BE2C (cell line): ENCODE measurements at regions not wholly inside any gene's neighbourhood (a gene's known extent, or its start where the extent isn't known, plus 50 kb on each side); places are given as distances from the start of the nearest gene placed in this dataset.
A peak's percentile ranks its signal among the peaks of the same experiment; 100 is the strongest.

Experiments
- DNase-seq: peaks from one replicate; pipeline ENCODE4 v3.0.0-alpha.2; 2020
- H3K27me3 ChIP-seq: fragments of 250-450 bp; sonication (Bioruptor Pico); 2 replicates; pipeline ENCODE4 v1.5.1; 2020; ENCODE audit warnings: mild to moderate bottlenecking
- H3K36me3 ChIP-seq: fragments of 250-450 bp; sonication (Bioruptor Pico); 2 replicates; pipeline ENCODE4 v1.5.1; 2020; ENCODE audit warnings: mild to moderate bottlenecking
- H3K4me1 ChIP-seq: fragments of 250-450 bp; sonication (Bioruptor Pico); 2 replicates; pipeline ENCODE4 v1.5.1; 2020
- H3K4me3 ChIP-seq: 2 replicates; pipeline ENCODE4 v1.5.1; 2011; ENCODE audit warnings: low read depth, low read length
- H3K9me3 ChIP-seq: fragments of 250-450 bp; sonication (Bioruptor Pico); 2 replicates; pipeline ENCODE4 v1.5.1; 2020
- TF ChIP-seq, protein P1 (sequence below): IDR thresholded peaks from 2 replicates; pipeline ENCODE4 v1.5.1; 2012; ENCODE audit warnings: mild to moderate bottlenecking, low read depth, low read length

DNA sequence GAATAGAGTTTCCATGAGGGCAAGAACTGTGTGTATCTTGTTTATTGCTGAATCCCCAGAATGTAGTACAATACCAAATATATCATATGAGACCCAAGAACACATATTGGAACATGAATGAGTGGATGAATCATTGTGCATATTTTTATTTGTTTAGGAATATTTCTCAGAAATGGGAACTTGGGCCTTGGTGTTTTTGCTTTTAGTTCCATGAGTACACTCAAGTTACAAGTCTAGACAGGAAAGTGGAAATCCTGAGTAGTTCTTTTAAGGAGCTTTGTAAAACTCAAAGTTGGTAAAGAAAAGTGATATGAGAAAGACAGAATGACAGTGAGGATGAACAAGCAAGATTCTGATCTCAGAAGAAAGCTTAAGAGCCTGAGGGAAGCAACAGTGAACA is 647.0 kb downstream of the EFNA5 start:
- H3K27me3 ChIP-seq = no peaks in the 10 kb centered on the region
- TF ChIP-seq, protein P1, sequence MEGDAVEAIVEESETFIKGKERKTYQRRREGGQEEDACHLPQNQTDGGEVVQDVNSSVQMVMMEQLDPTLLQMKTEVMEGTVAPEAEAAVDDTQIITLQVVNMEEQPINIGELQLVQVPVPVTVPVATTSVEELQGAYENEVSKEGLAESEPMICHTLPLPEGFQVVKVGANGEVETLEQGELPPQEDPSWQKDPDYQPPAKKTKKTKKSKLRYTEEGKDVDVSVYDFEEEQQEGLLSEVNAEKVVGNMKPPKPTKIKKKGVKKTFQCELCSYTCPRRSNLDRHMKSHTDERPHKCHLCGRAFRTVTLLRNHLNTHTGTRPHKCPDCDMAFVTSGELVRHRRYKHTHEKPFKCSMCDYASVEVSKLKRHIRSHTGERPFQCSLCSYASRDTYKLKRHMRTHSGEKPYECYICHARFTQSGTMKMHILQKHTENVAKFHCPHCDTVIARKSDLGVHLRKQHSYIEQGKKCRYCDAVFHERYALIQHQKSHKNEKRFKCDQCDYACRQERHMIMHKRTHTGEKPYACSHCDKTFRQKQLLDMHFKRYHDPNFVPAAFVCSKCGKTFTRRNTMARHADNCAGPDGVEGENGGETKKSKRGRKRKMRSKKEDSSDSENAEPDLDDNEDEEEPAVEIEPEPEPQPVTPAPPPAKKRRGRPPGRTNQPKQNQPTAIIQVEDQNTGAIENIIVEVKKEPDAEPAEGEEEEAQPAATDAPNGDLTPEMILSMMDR = no peak
- no peaks in the 10 kb centered on the region for H3K36me3 ChIP-seq
- H3K4me1 ChIP-seq = peaks cover 4% of the 10 kb centered on the region
- no peaks in the 10 kb centered on the region for H3K9me3 ChIP-seq
- DNase-seq = no peak
- no peak overlapping the region for H3K4me3 ChIP-seq

DNA sequence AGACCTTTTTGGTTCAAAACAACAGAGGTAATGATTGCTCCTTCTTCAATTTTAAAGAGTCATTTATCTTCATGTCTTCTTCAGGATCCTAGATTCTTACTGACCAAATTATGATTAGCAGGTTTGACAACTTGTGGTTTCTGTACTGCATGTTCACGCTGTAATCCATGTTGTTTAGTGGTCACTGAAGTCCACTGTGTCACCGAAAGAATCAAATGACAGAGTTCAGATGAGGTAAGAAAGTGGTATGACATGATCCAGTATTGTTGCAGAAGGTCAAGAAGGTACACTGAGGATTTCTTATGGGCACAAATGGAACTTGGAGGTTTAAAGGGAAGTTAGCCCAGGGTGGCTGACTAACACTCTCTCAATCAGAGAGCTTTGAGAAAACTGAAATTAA is 649.2 kb downstream of the EFNA5 start:
- Histone ChIP-seq H3K4me3 (no peak overlapping the region), H3K9me3 (no peaks in the 10 kb centered on the region), H3K36me3 (no peaks in the 10 kb centered on the region), H3K27me3 (no peaks in the 10 kb centered on the region), H3K4me1 (peaks cover 4% of the 10 kb centered on the region)
- DNase-seq = no peak
- TF ChIP-seq, protein P1 = no peak

DNA sequence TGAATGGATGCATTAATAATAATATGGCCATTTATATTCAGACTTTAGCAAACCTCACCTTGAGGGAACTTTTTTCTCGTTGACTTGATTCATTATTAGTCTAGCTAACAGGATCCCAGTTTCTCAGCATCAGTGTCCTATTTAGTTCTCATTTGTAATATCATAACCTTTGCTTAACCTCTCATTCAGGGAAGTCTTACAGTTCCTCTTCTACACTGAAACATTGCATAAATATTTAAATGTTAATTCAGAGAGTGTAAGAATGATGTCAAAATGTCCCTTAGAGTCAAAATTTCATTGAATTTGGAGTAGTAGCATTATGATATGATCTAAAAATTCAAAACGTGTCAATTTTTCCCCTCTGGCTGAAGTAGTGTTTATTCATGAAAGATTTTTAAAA is 650.1 kb downstream of the EFNA5 start:
- Histone ChIP-seq H3K4me3 (no peak overlapping the region), H3K4me1 (peaks cover 3% of the 10 kb centered on the region), H3K9me3 (no peaks in the 10 kb centered on the region), H3K36me3 (no peaks in the 10 kb centered on the region), H3K27me3 (no peaks in the 10 kb centered on the region)
- TF ChIP-seq, protein P1 = no peak
- DNase-seq = no peak

DNA sequence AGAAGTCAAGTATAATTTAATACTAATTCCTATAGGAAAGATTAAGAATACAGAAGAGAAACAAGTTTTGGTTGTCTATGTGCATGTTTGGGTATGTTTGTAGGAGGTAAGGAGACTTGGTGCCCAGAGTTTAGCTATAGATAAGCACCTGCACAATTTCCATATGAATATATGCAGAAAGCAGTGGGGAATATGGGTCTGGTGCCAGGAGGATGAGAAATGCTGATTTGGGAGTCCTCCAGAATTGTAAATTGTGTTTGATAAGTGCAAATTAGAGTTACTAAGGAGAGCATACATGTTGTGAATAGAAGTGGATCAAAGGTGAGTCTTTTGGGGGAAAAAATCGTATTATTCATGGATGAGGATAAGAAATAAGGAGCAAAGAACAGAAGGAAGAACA is 653.1 kb downstream of the EFNA5 start:
- Histone ChIP-seq H3K4me3 (no peak overlapping the region), H3K4me1 (no peaks in the 10 kb centered on the region), H3K9me3 (no peaks in the 10 kb centered on the region), H3K36me3 (no peaks in the 10 kb centered on the region), H3K27me3 (no peaks in the 10 kb centered on the region)
- TF ChIP-seq, protein P1 = no peak
- DNase-seq = no peak

DNA sequence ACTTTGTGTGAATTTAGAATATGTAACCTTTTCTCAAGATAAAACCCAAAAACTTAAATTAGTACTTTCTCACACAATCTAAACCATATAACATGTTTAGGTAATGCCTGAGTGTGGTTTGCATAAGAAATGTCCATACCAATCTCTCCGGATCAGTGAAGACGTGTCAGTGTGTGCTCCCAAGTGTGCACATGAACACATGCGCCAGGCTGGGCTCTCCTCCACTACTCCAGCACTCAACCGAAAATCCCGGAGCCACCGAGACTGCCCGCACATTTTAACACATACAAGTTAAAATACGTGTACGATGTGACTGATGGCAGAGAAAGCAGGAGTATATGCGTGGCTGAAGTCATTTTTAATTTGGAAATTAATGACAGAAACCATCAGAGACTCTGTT is 658.4 kb downstream of the EFNA5 start:
- no peak for DNase-seq
- TF ChIP-seq, protein P1 = no peak

DNA sequence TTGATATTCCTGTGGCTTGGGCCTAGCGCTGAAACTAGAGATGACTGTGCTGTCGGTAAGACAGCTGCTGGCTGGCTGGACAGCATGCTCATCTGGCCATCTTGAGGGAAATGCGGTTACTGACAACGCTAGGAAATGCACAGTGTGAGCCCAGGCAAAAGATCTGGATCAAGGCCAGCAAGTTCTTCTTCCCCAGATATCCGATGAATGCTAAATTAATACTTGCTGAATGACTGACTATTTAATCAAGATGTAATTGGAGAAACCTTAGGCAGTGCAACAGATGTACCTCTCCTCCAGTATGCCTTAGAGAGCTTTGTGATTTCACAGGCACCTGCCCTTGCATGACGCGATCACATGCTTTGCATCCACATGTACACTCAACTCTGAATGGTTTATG is 659.1 kb downstream of the EFNA5 start:
- Histone ChIP-seq H3K4me3 (no peak overlapping the region), H3K27me3 (no peaks in the 10 kb centered on the region), H3K9me3 (no peaks in the 10 kb centered on the region), H3K36me3 (no peaks in the 10 kb centered on the region), H3K4me1 (peaks cover under 1% of the 10 kb centered on the region; the same call in 1 of the 2 replicates)
- TF ChIP-seq, protein P1 = no peak
- peak; percentile 41 for DNase-seq

More for the DNA sequence above, 658.4 kb downstream of the EFNA5 start:
- H3K36me3 ChIP-seq = no peaks in the 10 kb centered on the region
- H3K9me3 ChIP-seq = no peaks in the 10 kb centered on the region
- no peaks in the 10 kb centered on the region for H3K27me3 ChIP-seq
- no peak overlapping the region for H3K4me3 ChIP-seq
- H3K4me1 ChIP-seq = no peaks in the 10 kb centered on the region
